PC-3 (cell line): ENCODE measurements at regions not wholly inside any gene's neighbourhood (a gene's known extent, or its start where the extent isn't known, plus 50 kb on each side); places are given as distances from the start of the nearest gene placed in this dataset.

Source experiments
- CTCF ChIP-seq: fragments of 300-600 bp; sonication (generic); conservative IDR thresholded peaks from 2 replicates; pipeline ENCODE4 v1.5.1; 2017; ENCODE audit warnings: antibody characterized with exemption, low read depth, mild to moderate bottlenecking, low read length
- EZH2 ChIP-seq: fragments of 300-600 bp; sonication (generic); IDR thresholded peaks from one replicate; pipeline ENCODE4 v1.6.1; 2017; ENCODE audit warnings: antibody characterized with exemption, mild to moderate bottlenecking, low read length; ENCODE audit not compliant: unreplicated experiment

DNA sequence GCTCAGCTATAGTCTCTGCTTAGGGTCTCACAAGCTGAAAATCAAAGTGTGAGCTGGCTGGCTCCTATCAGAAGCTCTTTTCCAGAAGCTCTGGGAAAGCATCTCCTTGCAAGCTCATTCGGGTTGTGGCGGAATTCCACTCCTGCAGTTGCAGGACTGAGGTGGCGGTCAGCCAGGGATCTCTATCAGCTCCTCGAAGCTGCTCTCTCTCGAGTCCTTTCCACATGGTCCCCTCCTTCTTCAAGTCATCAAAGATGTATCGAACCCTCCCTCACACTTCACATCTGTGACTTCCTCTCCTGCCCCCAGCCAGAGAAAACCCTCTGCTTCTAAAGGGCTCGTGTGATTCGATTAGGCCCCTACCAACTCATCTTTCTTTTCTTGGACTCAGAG, 141.7 kb downstream of the ZFP36L2 start:
- no peak for TF ChIP-seq CTCF
- TF ChIP-seq EZH2 = no peak
